DOHH2 (cell line): ENCODE measurements at regions not wholly inside any gene's neighbourhood (a gene's known extent, or its start where the extent isn't known, plus 50 kb on each side); places are given as distances from the start of the nearest gene placed in this dataset.

Experiments
- H3F3A ChIP-seq: fragments of 200-600 bp; sonication (generic), shearing (Covaris generic); 2 replicates; pipeline ENCODE4 v1.6.0; 2016; ENCODE audit warnings: antibody characterized with exemption, mild to moderate bottlenecking; ENCODE audit not compliant: control insufficient read depth, insufficient read depth
- H3K27ac ChIP-seq: fragments of 200-600 bp; sonication (generic); 2 replicates; pipeline ENCODE4 v1.5.1; 2014; ENCODE audit warnings: low read depth, mild to moderate bottlenecking, low read length, moderate library complexity
- H3K27me3 ChIP-seq: fragments of 200-600 bp; sonication (generic); 2 replicates; pipeline ENCODE4 v1.6.1; 2014; ENCODE audit warnings: mild to moderate bottlenecking, low read length, mixed read lengths; ENCODE audit not compliant: control insufficient read depth
- H3K36me3 ChIP-seq: fragments of 200-600 bp; sonication (generic); 2 replicates; pipeline ENCODE4 v1.6.1; 2014; ENCODE audit warnings: mild to moderate bottlenecking, low read length, moderate library complexity, mixed read lengths; ENCODE audit not compliant: control insufficient read depth
- H3K4me1 ChIP-seq: fragments of 200-600 bp; sonication (generic); 2 replicates; pipeline ENCODE4 v1.6.1; 2014; ENCODE audit warnings: mild to moderate bottlenecking, low read length, mixed read lengths; ENCODE audit not compliant: control insufficient read depth
- H3K4me2 ChIP-seq: fragments of 200-600 bp; sonication (generic); 2 replicates; pipeline ENCODE4 v1.6.0; 2014; ENCODE audit warnings: mild to moderate bottlenecking, low read length, moderate library complexity
- H3K4me3 ChIP-seq: fragments of 200-600 bp; sonication (generic); 2 replicates; pipeline ENCODE4 v1.5.1; 2014; ENCODE audit warnings: mild to moderate bottlenecking, low read length, mixed read lengths
- H3K79me2 ChIP-seq: fragments of 200-600 bp; sonication (generic); 2 replicates; pipeline ENCODE4 v1.6.1; 2014; ENCODE audit warnings: mild to moderate bottlenecking, low read length, mixed read lengths; ENCODE audit not compliant: control insufficient read depth
- H3K9me2 ChIP-seq: fragments of 200-600 bp; sonication (generic); replicated peaks from 2 replicates; pipeline ENCODE4 v1.6.1; 2014; ENCODE audit warnings: mild to moderate bottlenecking, low read length, mixed read lengths; ENCODE audit not compliant: control insufficient read depth
- H3K9me3 ChIP-seq: fragments of 200-600 bp; sonication (generic); 2 replicates; pipeline ENCODE4 v1.6.1; 2014; ENCODE audit warnings: antibody characterized with exemption, low read length, mixed read lengths; ENCODE audit not compliant: control insufficient read depth, insufficient read depth
- H4K20me1 ChIP-seq: fragments of 200-600 bp; sonication (generic); 2 replicates; pipeline ENCODE4 v1.6.0; 2014; ENCODE audit warnings: low read depth, mild to moderate bottlenecking, antibody characterized with exemption, low read length, moderate library complexity; ENCODE audit not compliant: control insufficient read depth, insufficient read depth
- EZH2phosphoT487 ChIP-seq: fragments of 200-600 bp; sonication (generic); IDR thresholded peaks from 2 replicates; pipeline ENCODE4 v1.6.1; 2017; ENCODE audit warnings: borderline replicate concordance, mild to moderate bottlenecking, antibody characterized with exemption, low read length, moderate library complexity, mixed read lengths
- TF ChIP-seq, protein P1 (sequence below): fragments of 200-600 bp; sonication (generic); IDR thresholded peaks from one replicate; pipeline ENCODE4 v1.5.1; 2014; ENCODE audit warnings: antibody characterized with exemption, mild to moderate bottlenecking, low read depth, low read length; ENCODE audit not compliant: poor library complexity, severe bottlenecking

DNA sequence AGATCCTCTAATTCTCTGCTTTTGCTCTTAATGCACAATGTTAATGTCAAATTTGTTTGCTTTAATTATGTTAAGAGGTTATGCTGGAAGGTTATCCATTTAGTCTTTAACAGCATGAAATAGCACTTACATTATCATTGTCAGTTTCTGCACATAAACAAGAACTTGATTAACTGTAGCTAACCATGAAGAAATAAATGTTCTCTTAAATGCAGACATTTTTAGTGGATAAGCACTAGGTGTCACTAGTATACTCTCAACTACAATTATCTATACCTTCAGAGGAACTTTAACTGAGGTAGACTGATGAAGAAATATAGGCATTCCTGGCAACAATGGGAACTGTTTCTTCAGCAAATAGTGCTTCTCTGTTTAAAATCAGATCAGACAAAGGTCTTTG is 178.8 kb upstream of the CHST9 start:
- no peaks in the 10 kb centered on the region for H3K9me2 ChIP-seq
- no peak overlapping the region for H3K27ac ChIP-seq
- TF ChIP-seq, protein P1, sequence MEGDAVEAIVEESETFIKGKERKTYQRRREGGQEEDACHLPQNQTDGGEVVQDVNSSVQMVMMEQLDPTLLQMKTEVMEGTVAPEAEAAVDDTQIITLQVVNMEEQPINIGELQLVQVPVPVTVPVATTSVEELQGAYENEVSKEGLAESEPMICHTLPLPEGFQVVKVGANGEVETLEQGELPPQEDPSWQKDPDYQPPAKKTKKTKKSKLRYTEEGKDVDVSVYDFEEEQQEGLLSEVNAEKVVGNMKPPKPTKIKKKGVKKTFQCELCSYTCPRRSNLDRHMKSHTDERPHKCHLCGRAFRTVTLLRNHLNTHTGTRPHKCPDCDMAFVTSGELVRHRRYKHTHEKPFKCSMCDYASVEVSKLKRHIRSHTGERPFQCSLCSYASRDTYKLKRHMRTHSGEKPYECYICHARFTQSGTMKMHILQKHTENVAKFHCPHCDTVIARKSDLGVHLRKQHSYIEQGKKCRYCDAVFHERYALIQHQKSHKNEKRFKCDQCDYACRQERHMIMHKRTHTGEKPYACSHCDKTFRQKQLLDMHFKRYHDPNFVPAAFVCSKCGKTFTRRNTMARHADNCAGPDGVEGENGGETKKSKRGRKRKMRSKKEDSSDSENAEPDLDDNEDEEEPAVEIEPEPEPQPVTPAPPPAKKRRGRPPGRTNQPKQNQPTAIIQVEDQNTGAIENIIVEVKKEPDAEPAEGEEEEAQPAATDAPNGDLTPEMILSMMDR = no peak
- no peak for TF ChIP-seq EZH2phosphoT487
- no peaks in the 10 kb centered on the region for H4K20me1 ChIP-seq
- no peak overlapping the region for H3K4me3 ChIP-seq
- H3K27me3 ChIP-seq = no peaks in the 10 kb centered on the region
- no peaks in the 10 kb centered on the region for H3K9me3 ChIP-seq
- H3K36me3 ChIP-seq = no peaks in the 10 kb centered on the region
- H3K79me2 ChIP-seq = no peaks in the 10 kb centered on the region
- no peaks in the 10 kb centered on the region for H3K4me1 ChIP-seq
- H3K4me2 ChIP-seq = no peak overlapping the region
- no peaks in the 10 kb centered on the region for H3F3A ChIP-seq

DNA sequence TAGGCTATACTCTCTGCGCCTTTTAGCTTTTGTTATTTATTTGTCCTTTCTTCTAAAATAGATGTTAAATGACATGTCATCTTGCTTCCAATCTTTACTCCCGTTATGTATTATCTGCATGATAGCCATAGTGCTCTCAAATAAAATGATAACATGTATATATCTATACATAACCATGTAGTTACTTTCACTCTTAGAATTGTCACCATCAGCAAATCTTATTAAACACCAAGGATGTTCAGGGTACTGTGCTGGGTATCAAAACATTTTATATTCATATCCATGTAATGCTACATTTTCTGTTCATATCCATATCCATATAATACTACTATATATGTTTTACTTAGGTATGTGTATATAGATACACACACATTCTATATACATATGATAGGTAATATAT is 176.4 kb upstream of the CHST9 start:
- H3K4me2 ChIP-seq = no peak overlapping the region
- no peak overlapping the region for H3K4me3 ChIP-seq
- H3K9me3 ChIP-seq = no peaks in the 10 kb centered on the region
- H4K20me1 ChIP-seq = no peaks in the 10 kb centered on the region
- H3K36me3 ChIP-seq = no peaks in the 10 kb centered on the region
- H3K27ac ChIP-seq = no peak overlapping the region
- no peaks in the 10 kb centered on the region for H3K4me1 ChIP-seq
- no peaks in the 10 kb centered on the region for H3F3A ChIP-seq
- no peaks in the 10 kb centered on the region for H3K27me3 ChIP-seq
- no peak for TF ChIP-seq EZH2phosphoT487
- TF ChIP-seq, protein P1 = no peak
- no peaks in the 10 kb centered on the region for H3K79me2 ChIP-seq
- no peaks in the 10 kb centered on the region for H3K9me2 ChIP-seq

DNA sequence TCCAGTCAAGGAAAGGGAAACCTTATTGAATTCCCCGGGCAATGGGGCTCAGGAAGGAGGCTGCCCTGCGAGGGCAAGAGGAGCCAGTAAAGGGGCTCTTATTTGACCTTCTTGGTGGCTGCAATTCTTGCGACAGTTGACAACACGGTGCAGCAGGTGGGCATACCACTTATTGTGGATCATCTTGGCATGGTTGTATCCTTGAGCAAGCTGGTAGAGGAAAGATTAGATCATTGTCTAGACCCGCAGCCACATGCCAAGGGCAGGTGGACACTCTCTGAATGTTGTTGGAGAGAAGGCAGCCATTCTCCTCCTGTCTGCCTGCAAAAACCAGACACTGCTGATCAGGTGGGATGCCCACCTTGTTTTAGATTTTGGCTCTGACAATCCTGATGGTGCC is 170.2 kb upstream of the CHST9 start:
- Histone ChIP-seq H3K9me3 (no peaks in the 10 kb centered on the region), H3K27me3 (no peaks in the 10 kb centered on the region), H3K4me3 (no peak overlapping the region), H4K20me1 (no peaks in the 10 kb centered on the region), H3K79me2 (no peaks in the 10 kb centered on the region), H3K27ac (no peak overlapping the region), H3F3A (no peaks in the 10 kb centered on the region), H3K4me2 (no peak overlapping the region), H3K4me1 (no peaks in the 10 kb centered on the region), H3K9me2 (no peaks in the 10 kb centered on the region; the same call in 1 of the 2 replicates), H3K36me3 (no peaks in the 10 kb centered on the region)
- TF ChIP-seq EZH2phosphoT487 = no peak
- TF ChIP-seq, protein P1 = no peak

DNA sequence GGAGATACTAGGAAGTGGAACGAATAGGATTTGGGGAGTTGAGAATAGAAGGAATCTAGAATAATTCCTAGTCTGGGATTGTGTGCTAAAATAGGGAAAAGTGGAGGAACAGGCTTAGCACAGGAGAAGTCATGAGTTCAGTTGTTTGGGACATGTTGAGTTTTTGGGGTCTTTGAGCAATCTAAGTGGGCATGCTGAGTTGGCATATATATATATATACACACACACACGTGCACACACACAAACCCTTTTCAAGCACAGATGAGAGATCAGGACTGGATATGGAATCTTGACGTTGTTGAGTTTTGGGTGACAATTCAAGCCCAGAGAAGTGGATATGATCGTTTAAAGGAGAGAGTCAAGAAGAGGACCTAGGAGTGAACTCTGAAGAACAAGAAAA is 168.2 kb upstream of the CHST9 start:
- no peak overlapping the region for H3K27ac ChIP-seq
- no peaks in the 10 kb centered on the region for H4K20me1 ChIP-seq
- H3K9me3 ChIP-seq = no peaks in the 10 kb centered on the region
- TF ChIP-seq EZH2phosphoT487 = no peak
- TF ChIP-seq, protein P1 = no peak
- H3K4me2 ChIP-seq = no peak overlapping the region
- no peak overlapping the region for H3K4me3 ChIP-seq
- H3K79me2 ChIP-seq = no peaks in the 10 kb centered on the region
- H3K4me1 ChIP-seq = no peaks in the 10 kb centered on the region
- no peaks in the 10 kb centered on the region for H3K36me3 ChIP-seq
- no peaks in the 10 kb centered on the region; the same call in 1 of the 2 replicates for H3K9me2 ChIP-seq
- no peaks in the 10 kb centered on the region for H3F3A ChIP-seq
- no peaks in the 10 kb centered on the region for H3K27me3 ChIP-seq
